ENCODE measurements at regions not wholly inside any gene's neighbourhood (a gene's known extent, or its start where the extent isn't known, plus 50 kb on each side); places are given as distances from the start of the nearest gene placed in this dataset.

DNA sequence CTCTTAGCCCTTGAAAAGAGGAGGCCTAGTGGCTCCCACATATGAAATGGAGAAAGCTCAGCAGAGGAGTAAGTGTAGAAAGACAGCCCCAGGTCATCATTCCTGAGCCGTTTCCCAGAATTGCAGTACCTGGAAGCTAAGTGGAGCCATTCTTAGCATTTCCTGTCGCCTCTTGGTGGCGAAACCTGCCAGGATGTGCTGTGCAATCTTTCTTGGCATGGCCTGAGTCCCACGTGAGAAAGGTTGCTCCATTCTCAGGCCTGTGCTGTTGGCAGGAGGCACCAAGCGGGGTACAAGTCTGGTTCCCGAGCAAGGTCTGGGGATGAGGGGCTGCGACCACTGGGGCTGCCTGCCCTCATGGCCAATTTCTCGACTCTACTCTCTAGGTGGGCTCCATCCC is 207.2 kb upstream of the TPM1 start:
- no peak for TF ChIP-seq CTCF (conservative IDR thresholded peaks at IDR 0.05; ENCODE audit: low read length)
- no peak for TF ChIP-seq EZH2phosphoT487 (IDR thresholded peaks at IDR 0.05; ENCODE audit: borderline replicate concordance, low read depth, low read length)
